ENCODE measurements at regions not wholly inside any gene's neighbourhood (a gene's known extent, or its start where the extent isn't known, plus 50 kb on each side); places are given as distances from the start of the nearest gene placed in this dataset.

DNA sequence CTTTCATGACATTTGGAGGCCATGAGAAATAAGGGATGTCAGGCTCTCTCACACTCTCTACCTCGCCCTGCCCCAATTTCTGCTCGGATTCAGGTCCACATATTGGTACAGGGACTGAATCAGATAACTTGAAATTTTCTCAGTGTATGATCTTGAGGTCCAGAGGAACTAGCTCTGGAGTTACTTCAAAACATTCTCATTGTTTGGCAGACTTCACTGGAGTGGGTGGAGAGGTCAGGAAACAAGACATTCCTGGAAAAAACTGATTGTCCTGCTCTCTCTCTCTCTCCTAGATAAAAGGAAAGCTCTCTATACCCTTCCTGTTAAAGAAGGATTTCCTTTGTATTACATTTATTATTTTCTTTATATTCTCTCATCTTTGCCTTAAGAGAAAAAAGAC, 428.1 kb upstream of the DACH1 start (continued):
- TF ChIP-seq BCLAF1 (IDR thresholded peaks at IDR 0.05) (no peak), RUNX3 (IDR thresholded peaks at IDR 0.05; ENCODE audit: low read length) (no peak), JUND (IDR thresholded peaks at IDR 0.05; ENCODE audit: low read depth, low read length) (no peak), NFYA (IDR thresholded peaks at IDR 0.05; ENCODE audit: borderline replicate concordance, low read depth, low read length) (no peak), SRF (IDR thresholded peaks at IDR 0.05; ENCODE audit: low read depth in 2 of 2, low read length in 2 of 2) (no peak), GATAD2B (conservative IDR thresholded peaks at IDR 0.05; ENCODE audit: low read depth) (no peak), EGR1 (IDR thresholded peaks at IDR 0.05; ENCODE audit: borderline replicate concordance in 1 of 2, low read depth in 2 of 2, low read length in 2 of 2) (no peak), NR2C2 (IDR thresholded peaks at IDR 0.05; ENCODE audit: borderline replicate concordance, control insufficient read depth, insufficient read length, low read depth) (no peak), MXI1 (IDR thresholded peaks at IDR 0.05; ENCODE audit: low read depth, low read length) (no peak), CREM (IDR thresholded peaks at IDR 0.05; ENCODE audit: low read depth) (no peak), ZNF217 (IDR thresholded peaks at IDR 0.05) (no peak), GABPA (IDR thresholded peaks at IDR 0.05; ENCODE audit: low read depth) (no peak), ZNF592 (IDR thresholded peaks at IDR 0.05) (no peak)
- TF ChIP-seq, protein P1, sequence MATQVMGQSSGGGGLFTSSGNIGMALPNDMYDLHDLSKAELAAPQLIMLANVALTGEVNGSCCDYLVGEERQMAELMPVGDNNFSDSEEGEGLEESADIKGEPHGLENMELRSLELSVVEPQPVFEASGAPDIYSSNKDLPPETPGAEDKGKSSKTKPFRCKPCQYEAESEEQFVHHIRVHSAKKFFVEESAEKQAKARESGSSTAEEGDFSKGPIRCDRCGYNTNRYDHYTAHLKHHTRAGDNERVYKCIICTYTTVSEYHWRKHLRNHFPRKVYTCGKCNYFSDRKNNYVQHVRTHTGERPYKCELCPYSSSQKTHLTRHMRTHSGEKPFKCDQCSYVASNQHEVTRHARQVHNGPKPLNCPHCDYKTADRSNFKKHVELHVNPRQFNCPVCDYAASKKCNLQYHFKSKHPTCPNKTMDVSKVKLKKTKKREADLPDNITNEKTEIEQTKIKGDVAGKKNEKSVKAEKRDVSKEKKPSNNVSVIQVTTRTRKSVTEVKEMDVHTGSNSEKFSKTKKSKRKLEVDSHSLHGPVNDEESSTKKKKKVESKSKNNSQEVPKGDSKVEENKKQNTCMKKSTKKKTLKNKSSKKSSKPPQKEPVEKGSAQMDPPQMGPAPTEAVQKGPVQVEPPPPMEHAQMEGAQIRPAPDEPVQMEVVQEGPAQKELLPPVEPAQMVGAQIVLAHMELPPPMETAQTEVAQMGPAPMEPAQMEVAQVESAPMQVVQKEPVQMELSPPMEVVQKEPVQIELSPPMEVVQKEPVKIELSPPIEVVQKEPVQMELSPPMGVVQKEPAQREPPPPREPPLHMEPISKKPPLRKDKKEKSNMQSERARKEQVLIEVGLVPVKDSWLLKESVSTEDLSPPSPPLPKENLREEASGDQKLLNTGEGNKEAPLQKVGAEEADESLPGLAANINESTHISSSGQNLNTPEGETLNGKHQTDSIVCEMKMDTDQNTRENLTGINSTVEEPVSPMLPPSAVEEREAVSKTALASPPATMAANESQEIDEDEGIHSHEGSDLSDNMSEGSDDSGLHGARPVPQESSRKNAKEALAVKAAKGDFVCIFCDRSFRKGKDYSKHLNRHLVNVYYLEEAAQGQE (IDR thresholded peaks at IDR 0.05; ENCODE audit: low read depth, low read length) = no peak
- TF ChIP-seq, protein P2, sequence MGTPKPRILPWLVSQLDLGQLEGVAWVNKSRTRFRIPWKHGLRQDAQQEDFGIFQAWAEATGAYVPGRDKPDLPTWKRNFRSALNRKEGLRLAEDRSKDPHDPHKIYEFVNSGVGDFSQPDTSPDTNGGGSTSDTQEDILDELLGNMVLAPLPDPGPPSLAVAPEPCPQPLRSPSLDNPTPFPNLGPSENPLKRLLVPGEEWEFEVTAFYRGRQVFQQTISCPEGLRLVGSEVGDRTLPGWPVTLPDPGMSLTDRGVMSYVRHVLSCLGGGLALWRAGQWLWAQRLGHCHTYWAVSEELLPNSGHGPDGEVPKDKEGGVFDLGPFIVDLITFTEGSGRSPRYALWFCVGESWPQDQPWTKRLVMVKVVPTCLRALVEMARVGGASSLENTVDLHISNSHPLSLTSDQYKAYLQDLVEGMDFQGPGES (IDR thresholded peaks at IDR 0.05) = no peak
